IMR-90 (cell line): ENCODE measurements at regions not wholly inside any gene's neighbourhood (a gene's known extent, or its start where the extent isn't known, plus 50 kb on each side); places are given as distances from the start of the nearest gene placed in this dataset.
"Not testable (repeated sequence)": the region's sequence is repeated elsewhere in the genome, so short reads cannot be mapped to it uniquely, and the experiment has no call there.

Experiments
- ATAC-seq: fragments of 200-7000 bp; cut with Tn5 transposase; 2 replicates; pipeline ENCODE4 v1.9.1; 2020; ENCODE audit warnings: low read depth, mild to moderate bottlenecking, moderate library complexity
- BruUV-seq: library from RNA; stranded (reverse); fragments of 400-500 nt; replicated peaks from 2 replicates; lab custom pipeline; 2021; lab: Mats Ljungman, UMichigan
- CTCF ChIA-PET: fragments of 300-600 bp; formaldehyde crosslinking; extraction: SDS; loops from one replicate; lab custom pipeline; 2021; ENCODE audit warnings: antibody characterized with exemption; lab: Yijun Ruan, JAX
- POLR2A ChIA-PET: fragments of 300-600 bp; sonication (Branson Sonifier 250); formaldehyde crosslinking; loops from one replicate; lab custom pipeline; 2022; ENCODE audit warnings: antibody characterized with exemption; ENCODE audit not compliant: unreplicated experiment; lab: Charles Lee
- DNase-seq: peaks from one replicate; pipeline ENCODE4 v3.0.0; 2013
- H2AFZ ChIP-seq: replicated peaks from 2 replicates; pipeline ENCODE3; 2013; ENCODE audit warnings: low read length, mild to moderate bottlenecking; ENCODE audit not compliant: poor library complexity
- H2AK5ac ChIP-seq: 2 replicates; pipeline ENCODE4 v1.6.1; 2013; ENCODE audit warnings: low read depth, low read length, inconsistent platforms
- H2AK9ac ChIP-seq: replicated peaks from 2 replicates; pipeline ENCODE3; 2013; ENCODE audit warnings: mild to moderate bottlenecking, low read depth, low read length, moderate library complexity; ENCODE audit not compliant: poor library complexity
- H2BK120ac ChIP-seq: 2 replicates; pipeline ENCODE4 v1.6.1; 2013; ENCODE audit warnings: low read depth, low read length, inconsistent platforms
- H2BK15ac ChIP-seq: 3 replicates; pipeline ENCODE4 v1.6.1; 2013; ENCODE audit warnings: low read depth, low read length, inconsistent platforms
- H2BK20ac ChIP-seq: 2 replicates; pipeline ENCODE4 v1.6.1; 2013; ENCODE audit warnings: low read depth, mild to moderate bottlenecking, inconsistent platforms, low read length, moderate library complexity
- H2BK5ac ChIP-seq: 2 replicates; pipeline ENCODE4 v1.6.1; 2013; ENCODE audit warnings: mild to moderate bottlenecking, low read depth, low read length, inconsistent platforms; ENCODE audit not compliant: poor library complexity, severe bottlenecking
- H3K14ac ChIP-seq: replicated peaks from 2 replicates; pipeline ENCODE4 v1.6.1; 2013; ENCODE audit warnings: low read depth, low read length, inconsistent platforms
- H3K18ac ChIP-seq: 2 replicates; pipeline ENCODE4 v1.6.1; 2013; ENCODE audit warnings: low read depth, low read length, control low read depth
- H3K23ac ChIP-seq: 2 replicates; pipeline ENCODE4 v1.6.1; 2013; ENCODE audit warnings: low read depth, low read length, inconsistent platforms
- H3K27ac ChIP-seq: 2 replicates; pipeline ENCODE4 v1.5.1; 2013; ENCODE audit warnings: mild to moderate bottlenecking, control low read depth, low read length; ENCODE audit not compliant: insufficient read depth
- H3K27me3 ChIP-seq: 2 replicates; pipeline ENCODE4 v1.6.1; 2013; ENCODE audit warnings: low read length; ENCODE audit not compliant: control insufficient read depth, insufficient read depth
- H3K36me3 ChIP-seq: 2 replicates; pipeline ENCODE4 v1.6.1; 2013; ENCODE audit warnings: low read length, mixed read lengths; ENCODE audit not compliant: control insufficient read depth, insufficient read depth
- H3K4ac ChIP-seq: 2 replicates; pipeline ENCODE4 v1.6.1; 2013; ENCODE audit warnings: low read depth, low read length, inconsistent platforms
- H3K4me1 ChIP-seq: 2 replicates; pipeline ENCODE4 v1.6.1; 2013; ENCODE audit warnings: low read length, mixed read lengths; ENCODE audit not compliant: control insufficient read depth, insufficient read depth
- H3K4me2 ChIP-seq: 2 replicates; pipeline ENCODE4 v1.6.1; 2013; ENCODE audit warnings: low read depth, mild to moderate bottlenecking, control low read depth, low read length, moderate library complexity
- H3K4me3 ChIP-seq: 2 replicates; pipeline ENCODE4 v1.5.1; 2013; ENCODE audit warnings: low read depth, mild to moderate bottlenecking, control low read depth, low read length, moderate library complexity; ENCODE audit not compliant: insufficient read depth
- H3K56ac ChIP-seq: 2 replicates; pipeline ENCODE4 v1.6.1; 2013; ENCODE audit warnings: low read length, inconsistent platforms; ENCODE audit not compliant: insufficient read depth; ENCODE audit errors: extremely low read depth
- H3K79me1 ChIP-seq, 2 experiments: 2 replicates each; pipeline ENCODE4 v1.6.1; 2013; ENCODE audit warnings: low read length in 2 of 2, inconsistent platforms in 1 of 2, low read depth in 1 of 2
- H3K9ac ChIP-seq: 2 replicates; pipeline ENCODE4 v1.6.1; 2013; ENCODE audit warnings: low read depth, low read length, control low read depth
- H3K9me1 ChIP-seq: 2 replicates; pipeline ENCODE4 v1.6.1; 2013; ENCODE audit warnings: low read length, inconsistent platforms; ENCODE audit not compliant: insufficient read depth
- H3K9me3 ChIP-seq: 2 replicates; pipeline ENCODE4 v1.6.1; 2013; ENCODE audit warnings: low read length; ENCODE audit not compliant: control insufficient read depth, insufficient read depth
- H4K20me1 ChIP-seq: 2 replicates; pipeline ENCODE4 v1.6.1; 2013; ENCODE audit warnings: low read length, inconsistent platforms; ENCODE audit not compliant: insufficient read depth
- H4K5ac ChIP-seq: 2 replicates; pipeline ENCODE4 v1.6.1; 2013; ENCODE audit warnings: mild to moderate bottlenecking, low read depth, low read length, control low read depth
- H4K8ac ChIP-seq, 2 experiments: 2 replicates each; pipeline ENCODE4 v1.6.1; 2013; ENCODE audit warnings: low read depth in 2 of 2, low read length in 2 of 2, control low read depth in 1 of 2, inconsistent platforms in 1 of 2
- H4K91ac ChIP-seq: 2 replicates; pipeline ENCODE4 v1.6.1; 2013; ENCODE audit warnings: low read depth, low read length, inconsistent platforms; ENCODE audit not compliant: insufficient read depth
- WGBS, 2 experiments: methylation state at CpG; one replicate each; pipeline versions ENCODE4 v1.1.5 to v1.1.7; 2013; ENCODE audit warnings: missing lambda C conversion rate in 2 of 2; ENCODE audit not compliant: insufficient read length in 1 of 2; ENCODE audit errors: extremely low coverage in 2 of 2; 5-methylcytosine and 5-hydroxymethylcytosine counted together
- dilution Hi-C: fragments of 300-500 bp; cut with HindIII; formaldehyde crosslinking; loops from one replicate; pipeline ENCODE4 v1.14.3; 2018; ENCODE audit warnings: low sequenced_read_pairs; ENCODE audit not compliant: unreplicated experiment
- in situ Hi-C: fragments of 300-500 bp; cut with MboI; formaldehyde crosslinking; loops from 3 replicates; pipeline ENCODE4 v1.14.3; 2019; ENCODE audit warnings: low sequenced_read_pairs, inconsistent platforms, mixed read lengths
- intact Hi-C: fragments of 100-400 bp; cut with micrococcal nuclease; formaldehyde crosslinking; loops from 2 replicates; pipeline ENCODE4 v1.10.0; 2022

DNA sequence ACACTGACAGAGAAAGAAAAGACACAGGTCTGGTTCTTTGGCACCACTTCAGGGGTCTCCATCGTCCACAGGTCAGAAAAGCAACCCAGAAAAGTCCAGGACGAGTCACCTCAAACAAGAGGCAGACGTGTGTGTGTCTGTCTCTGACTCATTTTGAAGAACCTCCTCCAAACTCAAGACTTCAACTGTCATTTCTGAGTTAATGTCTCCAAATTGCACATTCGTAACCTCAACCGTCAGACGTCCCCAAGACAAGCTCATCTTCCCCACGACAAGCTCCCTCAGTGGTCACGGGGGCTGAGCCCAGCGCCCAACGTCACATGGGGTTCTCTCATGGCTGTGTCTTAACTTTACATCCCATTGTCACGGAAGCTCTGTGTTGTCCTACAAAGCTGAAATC lies 70.2 kb upstream of the TNK2 start:
- POLR2A ChIA-PET, in situ Hi-C loops, H2AK9ac ChIP-seq, H3K4me2 ChIP-seq, ATAC-seq, H4K8ac ChIP-seq, H3K4ac ChIP-seq, H3K9me1 ChIP-seq, H3K4me3 ChIP-seq, H2AK5ac ChIP-seq, H2BK120ac ChIP-seq, CTCF ChIA-PET, H3K9ac ChIP-seq, H2AFZ ChIP-seq, H3K18ac ChIP-seq, intact Hi-C loops, H2BK20ac ChIP-seq, H3K56ac ChIP-seq, H2BK5ac ChIP-seq, H3K27me3 ChIP-seq, H4K91ac ChIP-seq, H2BK15ac ChIP-seq, H3K9me3 ChIP-seq, H3K23ac ChIP-seq, H3K14ac ChIP-seq, H3K79me1 ChIP-seq, H4K20me1 ChIP-seq, dilution Hi-C loops, H3K27ac ChIP-seq, BruUV-seq, H4K5ac ChIP-seq, H3K4me1 ChIP-seq, DNase-seq: not testable (repeated sequence)
- H3K36me3 ChIP-seq, result peaks cover 28% of the 10 kb centered on the region
- WGBS, 2 experiments, result no CpG with 5 or more reads among the region's 11 CpGs

DNA sequence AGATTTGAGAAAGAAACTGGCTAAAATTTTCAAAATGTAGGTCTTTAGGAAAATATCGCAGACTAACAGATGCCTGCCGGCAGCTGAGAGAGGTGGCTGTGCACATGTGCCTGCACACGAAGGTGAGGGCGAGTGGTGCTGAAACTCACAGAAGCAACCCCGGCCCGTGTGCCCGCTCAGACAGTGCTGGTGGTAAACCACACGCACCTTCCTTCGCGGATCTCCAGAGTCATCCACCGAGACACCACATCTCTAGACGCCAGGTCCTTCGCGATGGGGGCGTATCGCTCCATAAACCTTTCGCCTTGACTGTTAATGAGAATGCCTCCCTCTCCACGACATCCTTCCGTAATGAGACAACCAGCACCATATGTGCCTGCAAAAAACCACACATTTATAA lies 68.5 kb upstream of the TNK2 start:
- BruUV-seq, ATAC-seq, H3K4me3 ChIP-seq, H3K4me1 ChIP-seq, H2BK5ac ChIP-seq, H2BK20ac ChIP-seq, POLR2A ChIA-PET, H3K4ac ChIP-seq, H2AK5ac ChIP-seq, H3K18ac ChIP-seq, H3K14ac ChIP-seq, H2BK15ac ChIP-seq, H3K27ac ChIP-seq, CTCF ChIA-PET, H3K79me1 ChIP-seq, H2AFZ ChIP-seq, H4K8ac ChIP-seq, DNase-seq, H3K27me3 ChIP-seq, H3K23ac ChIP-seq, H2AK9ac ChIP-seq, H3K56ac ChIP-seq, H3K4me2 ChIP-seq, H4K5ac ChIP-seq, H4K91ac ChIP-seq, H4K20me1 ChIP-seq, dilution Hi-C loops, H3K9me3 ChIP-seq, intact Hi-C loops, H3K9ac ChIP-seq, H3K9me1 ChIP-seq, in situ Hi-C loops, H2BK120ac ChIP-seq: not testable (repeated sequence)
- H3K36me3 ChIP-seq, result peaks cover 25% of the 10 kb centered on the region
- WGBS, 2 experiments, result no CpG with 5 or more reads among the region's 19 CpGs
